Mammary epithelial cell (primary cell): ENCODE measurements at regions not wholly inside any gene's neighbourhood (a gene's known extent, or its start where the extent isn't known, plus 50 kb on each side); places are given as distances from the start of the nearest gene placed in this dataset.

Experiments used
- CTCF ChIP-seq, 2 donors: IDR thresholded peaks in 1 of 2; conservative IDR thresholded peaks in 1 of 2; 2 replicates each; pipeline ENCODE4 v1.5.1; 2011 to 2012; ENCODE audit warnings: inconsistent platforms in 2 of 2, low read length in 2 of 2, mild to moderate bottlenecking in 2 of 2, control low read depth in 1 of 2, low read depth in 1 of 2; ENCODE audit not compliant: insufficient read depth in 1 of 2; ENCODE audit errors: extremely low read depth in 1 of 2
- EZH2 ChIP-seq: IDR thresholded peaks from 2 replicates; pipeline ENCODE4 v1.6.1; 2012; ENCODE audit warnings: low read length, inconsistent platforms, borderline replicate concordance

- TF ChIP-seq CTCF (conservative IDR thresholded peaks at IDR 0.05 in 1 of 2, IDR thresholded peaks at IDR 0.05 in 1 of 2; ENCODE audit: extremely low read depth in 1 of 2, insufficient read depth in 1 of 2, low read depth in 1 of 2, low read length in 2 of 2), result no peak
- TF ChIP-seq EZH2, result no peak
Measured at GRCh38 chr3:187997946-187998561, 155.9 kb upstream of the LPP start.
